A549 (cell line): ENCODE measurements at regions not wholly inside any gene's neighbourhood (a gene's known extent, or its start where the extent isn't known, plus 50 kb on each side); places are given as distances from the start of the nearest gene placed in this dataset.

Experiments
- ATAC-seq, 2 experiments: fragments of 200-7000 bp in 1 of 2; fragments of >200 bp in 1 of 2; cut with Nextera tagmentation in 1 of 2; cut with Tn5 transposase in 1 of 2; 3 replicates each; pipeline versions ENCODE4 v1.8.0 to v1.9.1; 2018 to 2020; ENCODE audit warnings: mild to moderate bottlenecking in 1 of 2, moderate library complexity in 1 of 2
- CTCF ChIA-PET: fragments of 300-600 bp; sonication (Branson Sonifier 250); formaldehyde crosslinking; extraction: SDS; loops from one replicate; lab custom pipeline; 2021; ENCODE audit warnings: antibody characterized with exemption, inconsistent platforms; lab: Yijun Ruan, JAX
- POLR2A ChIA-PET: fragments of 350-600 bp; formaldehyde crosslinking; extraction: SDS; loops from one replicate; lab custom pipeline; 2021; ENCODE audit warnings: antibody characterized with exemption, inconsistent platforms; lab: Yijun Ruan, JAX
- DNase-seq, 2 experiments: peaks; one replicate each; pipeline versions ENCODE4 v3.0.0 to v3.0.0-alpha.2; 2011 to 2016; ENCODE audit warnings: low read depth in 1 of 2, low spot score in 1 of 2
- FAIRE-seq: peaks from 2 replicates; lab custom pipeline; 2011; peaks lifted over from hg19 to GRCh38; lab: Jason Lieb, UNC
- H3K27ac ChIP-seq, 2 experiments: fragments of >200 bp; sonication (Bioruptor Twin); formaldehyde crosslinking; 3 replicates each; pipeline ENCODE4 v1.5.1; 2016 to 2017
- H3K4me1 ChIP-seq: fragments of >200 bp; sonication (Bioruptor Twin); formaldehyde crosslinking; 3 replicates; pipeline ENCODE4 v1.6.1; 2016
- H3K4me2 ChIP-seq: fragments of >200 bp; sonication (Bioruptor Twin); formaldehyde crosslinking; 3 replicates; pipeline ENCODE4 v1.6.1; 2016
- H3K4me3 ChIP-seq: fragments of >200 bp; sonication (Bioruptor Twin); formaldehyde crosslinking; 3 replicates; pipeline ENCODE4 v1.5.1; 2016
- H3K9me3 ChIP-seq: fragments of >200 bp; sonication (Bioruptor Twin); formaldehyde crosslinking; 3 replicates; pipeline ENCODE4 v1.6.1; 2016
- CBX2 ChIP-seq: fragments of 200-600 bp; sonication (generic); IDR thresholded peaks from 2 replicates; pipeline ENCODE4 v1.6.1; 2016; ENCODE audit warnings: low read depth, mild to moderate bottlenecking, borderline replicate concordance
- CBX8 ChIP-seq: fragments of 200-600 bp; sonication (generic); IDR thresholded peaks from 2 replicates; pipeline ENCODE4 v1.6.1; 2016
- EHF ChIP-seq: fragments of 250-450 bp; sonication (Bioruptor Pico); IDR thresholded peaks from 2 replicates; pipeline ENCODE4 v1.5.0; 2020; ENCODE audit warnings: mild to moderate bottlenecking
- ELK1 ChIP-seq: fragments of 150-350 bp; IDR thresholded peaks from 2 replicates; pipeline ENCODE4 v1.6.1; 2014; ENCODE audit warnings: low read depth, mild to moderate bottlenecking, low read length
- EP300 ChIP-seq, 2 experiments: fragments of >200 bp; sonication (Bioruptor Twin); formaldehyde crosslinking; IDR thresholded peaks; 2 replicates in 1 of 2; 3 replicates in 1 of 2; pipeline ENCODE4 v1.6.1; 2016 to 2017
- FOSB ChIP-seq: fragments of 250-450 bp; sonication (Bioruptor Pico); IDR thresholded peaks from 2 replicates; pipeline ENCODE4 v1.5.0; 2020; ENCODE audit warnings: mild to moderate bottlenecking, moderate library complexity
- FOXS1 ChIP-seq: fragments of 250-450 bp; sonication (Bioruptor Pico); IDR thresholded peaks from 2 replicates; pipeline ENCODE4 v1.5.0; 2020; ENCODE audit warnings: mild to moderate bottlenecking, moderate library complexity
- HDAC2 ChIP-seq: fragments of 200-600 bp; sonication (generic); IDR thresholded peaks from 2 replicates; pipeline ENCODE4 v1.6.1; 2016
- KDM1A ChIP-seq: fragments of 200-600 bp; sonication (generic); IDR thresholded peaks from 2 replicates; pipeline ENCODE4 v1.6.1; 2016; ENCODE audit warnings: low read depth, mild to moderate bottlenecking
- MAFK ChIP-seq: fragments of 450-650 bp; IDR thresholded peaks from 2 replicates; pipeline ENCODE4 v1.6.1; 2014; ENCODE audit not compliant: partially characterized antibody
- MAX ChIP-seq: IDR thresholded peaks from 2 replicates; pipeline ENCODE4 v1.6.1; 2012
- RARB ChIP-seq: fragments of 250-450 bp; sonication (Bioruptor Pico); IDR thresholded peaks from 2 replicates; pipeline ENCODE4 v1.8.0; 2021; ENCODE audit warnings: mild to moderate bottlenecking, moderate library complexity
- TFCP2L1 ChIP-seq: fragments of 250-450 bp; sonication (Bioruptor Pico); IDR thresholded peaks from 2 replicates; pipeline ENCODE4 v1.5.0; 2021; ENCODE audit warnings: mild to moderate bottlenecking
- TP53 ChIP-seq: fragments of 250-450 bp; sonication (Bioruptor Pico); IDR thresholded peaks from 2 replicates; pipeline ENCODE4 v1.5.0; 2021; ENCODE audit warnings: mild to moderate bottlenecking, moderate library complexity
- USF2 ChIP-seq: fragments of 450-650 bp; IDR thresholded peaks from 2 replicates; pipeline ENCODE4 v1.6.1; 2014; ENCODE audit warnings: antibody characterized with exemption
- ZSCAN20 ChIP-seq: fragments of 250-450 bp; sonication (Bioruptor Pico); IDR thresholded peaks from 2 replicates; pipeline ENCODE4 v1.8.0; 2022; ENCODE audit warnings: mild to moderate bottlenecking, moderate library complexity
- WGBS: methylation state at CpG from one replicate; pipeline ENCODE4 v1.1.6; 2017; ENCODE audit errors: missing lambda C conversion rate; 5-methylcytosine and 5-hydroxymethylcytosine counted together
- TF ChIP-seq, protein P1 (sequence below): IDR thresholded peaks from 2 replicates; pipeline ENCODE4 v1.6.1; 2012
- TF ChIP-seq, protein P2 (sequence below): fragments of >200 bp; sonication (Bioruptor Twin); formaldehyde crosslinking; IDR thresholded peaks from 3 replicates; pipeline ENCODE4 v1.6.1; 2016
- TF ChIP-seq, protein P3 (sequence below): fragments of 200-600 bp; sonication (generic); IDR thresholded peaks from 2 replicates; pipeline ENCODE4 v1.6.1; 2016; ENCODE audit warnings: antibody characterized with exemption, mild to moderate bottlenecking, moderate library complexity

DNA sequence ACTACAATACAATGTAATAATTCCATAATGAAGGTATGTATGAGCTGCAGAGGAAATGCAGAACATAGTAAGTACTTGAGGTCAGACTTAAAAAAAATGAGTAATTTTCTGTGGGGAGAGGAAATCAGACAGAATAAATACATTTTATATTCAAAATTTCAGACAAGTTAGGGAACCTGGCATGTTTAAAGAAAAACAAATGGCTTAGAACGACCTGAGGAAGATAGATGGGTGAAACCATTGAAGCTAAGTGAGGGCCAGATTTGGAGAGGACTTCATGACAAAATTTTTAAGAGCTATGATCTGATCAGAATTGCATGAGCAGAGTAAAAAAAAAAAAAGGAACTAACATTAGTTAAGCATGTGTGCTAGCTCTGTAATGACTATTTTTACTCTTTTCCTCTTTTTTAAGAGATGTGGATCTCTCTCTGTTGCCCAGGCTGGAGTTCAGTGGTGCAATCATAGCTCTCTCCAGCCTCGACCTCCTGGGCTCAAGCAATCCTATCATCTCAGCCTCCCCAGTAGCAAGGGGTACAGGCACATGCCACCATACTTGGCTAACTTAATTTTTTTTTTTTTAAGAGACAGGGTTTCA lies 157.6 kb upstream of the PDE3A start (continued):
- TF ChIP-seq RARB (no peak), FOXS1 (CRISPR knock-in tag) (no peak)
- TF ChIP-seq, protein P1, sequence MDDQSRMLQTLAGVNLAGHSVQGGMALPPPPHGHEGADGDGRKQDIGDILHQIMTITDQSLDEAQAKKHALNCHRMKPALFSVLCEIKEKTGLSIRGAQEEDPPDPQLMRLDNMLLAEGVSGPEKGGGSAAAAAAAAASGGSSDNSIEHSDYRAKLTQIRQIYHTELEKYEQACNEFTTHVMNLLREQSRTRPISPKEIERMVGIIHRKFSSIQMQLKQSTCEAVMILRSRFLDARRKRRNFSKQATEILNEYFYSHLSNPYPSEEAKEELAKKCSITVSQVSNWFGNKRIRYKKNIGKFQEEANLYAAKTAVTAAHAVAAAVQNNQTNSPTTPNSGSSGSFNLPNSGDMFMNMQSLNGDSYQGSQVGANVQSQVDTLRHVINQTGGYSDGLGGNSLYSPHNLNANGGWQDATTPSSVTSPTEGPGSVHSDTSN = no peak
- TF ChIP-seq, all 56 proteins: peak for 0

GRCh38 chr12:20211541-20211940 lies 156.8 kb upstream of the PDE3A start:
- H3K4me3 ChIP-seq = no peak overlapping the region
- WGBS = 51% methylated on average over 3 of the region's 3 CpGs
- ATAC-seq (no peak), DNase-seq (no peak), FAIRE-seq (no peak)
- H3K4me1 ChIP-seq = peaks cover 38% of the 10 kb centered on the region
- peak overlapping the region; percentile 79 for H3K4me2 ChIP-seq
- POLR2A ChIA-PET = no interaction called here
- peaks cover 22% of the 10 kb centered on the region for H3K9me3 ChIP-seq
- TF ChIP-seq KDM1A = no peak
- TF ChIP-seq EP300 (IDR thresholded peaks at IDR 0.05) = no peak
- no peak for TF ChIP-seq MAFK
- TF ChIP-seq USF2 = no peak
- TF ChIP-seq FOSB (CRISPR knock-in tag) = no peak
- no peak for TF ChIP-seq CBX8
- CTCF ChIA-PET = interaction anchor here (1.0 to 1.3 kb wide), 2 partner anchors 9 to 473 kb away, joined by 3 to 4 read pairs; no protein-coding TSS in a partner anchor
- H3K27ac ChIP-seq = peak overlapping the region; percentile 72 to 87

DNA sequence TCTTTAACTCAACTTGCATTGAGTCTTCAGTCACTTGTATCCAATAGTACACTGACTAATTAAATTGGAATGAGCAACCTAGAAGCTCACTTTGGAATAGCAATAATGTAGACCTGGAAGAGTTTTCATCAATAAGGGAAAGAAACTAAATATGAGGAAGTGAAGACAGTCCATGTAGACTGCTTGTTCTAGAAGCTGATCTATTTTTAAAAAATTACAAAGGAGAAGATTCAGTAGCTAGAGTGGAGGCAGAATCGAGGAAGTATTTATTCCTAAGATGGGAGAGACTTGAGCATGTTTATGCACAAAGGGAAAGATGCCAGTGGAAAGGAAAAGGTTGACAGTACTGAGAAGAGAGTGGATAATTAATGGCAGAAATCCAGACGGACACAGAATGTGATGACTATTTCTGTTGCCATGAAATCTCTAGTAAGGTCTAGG lies 156.3 kb upstream of the PDE3A start:
- H3K4me2 ChIP-seq = peak overlapping the region; percentile 79
- POLR2A ChIA-PET = no interaction called here
- ATAC-seq = peak in 1 of 2 experiments; percentile 34; a peak in 2 of 6 replicates

More for the DNA sequence above, 156.3 kb upstream of the PDE3A start:
- peaks cover 38% of the 10 kb centered on the region for H3K4me1 ChIP-seq
- CTCF ChIA-PET = interaction anchor here (0.6 to 1.3 kb wide), 2 partner anchors 14 to 473 kb away, joined by 3 to 4 read pairs; no protein-coding TSS in a partner anchor
- DNase-seq = peak in 1 of 2 experiments; percentile 27
- TF ChIP-seq TP53 (CRISPR knock-in tag) (no peak), USF2 (no peak), TFCP2L1 (no peak), FOSB (CRISPR knock-in tag) (no peak), EHF (CRISPR knock-in tag) (no peak), HDAC2 (no peak), EP300 (IDR thresholded peaks at IDR 0.05) (no peak), ELK1 (no peak), ZSCAN20 (CRISPR knock-in tag) (no peak), CBX2 (no peak), MAX (no peak)
- TF ChIP-seq, protein P2, sequence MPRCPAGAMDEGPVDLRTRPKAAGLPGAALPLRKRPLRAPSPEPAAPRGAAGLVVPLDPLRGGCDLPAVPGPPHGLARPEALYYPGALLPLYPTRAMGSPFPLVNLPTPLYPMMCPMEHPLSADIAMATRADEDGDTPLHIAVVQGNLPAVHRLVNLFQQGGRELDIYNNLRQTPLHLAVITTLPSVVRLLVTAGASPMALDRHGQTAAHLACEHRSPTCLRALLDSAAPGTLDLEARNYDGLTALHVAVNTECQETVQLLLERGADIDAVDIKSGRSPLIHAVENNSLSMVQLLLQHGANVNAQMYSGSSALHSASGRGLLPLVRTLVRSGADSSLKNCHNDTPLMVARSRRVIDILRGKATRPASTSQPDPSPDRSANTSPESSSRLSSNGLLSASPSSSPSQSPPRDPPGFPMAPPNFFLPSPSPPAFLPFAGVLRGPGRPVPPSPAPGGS = no peak
- TF ChIP-seq, protein P3, sequence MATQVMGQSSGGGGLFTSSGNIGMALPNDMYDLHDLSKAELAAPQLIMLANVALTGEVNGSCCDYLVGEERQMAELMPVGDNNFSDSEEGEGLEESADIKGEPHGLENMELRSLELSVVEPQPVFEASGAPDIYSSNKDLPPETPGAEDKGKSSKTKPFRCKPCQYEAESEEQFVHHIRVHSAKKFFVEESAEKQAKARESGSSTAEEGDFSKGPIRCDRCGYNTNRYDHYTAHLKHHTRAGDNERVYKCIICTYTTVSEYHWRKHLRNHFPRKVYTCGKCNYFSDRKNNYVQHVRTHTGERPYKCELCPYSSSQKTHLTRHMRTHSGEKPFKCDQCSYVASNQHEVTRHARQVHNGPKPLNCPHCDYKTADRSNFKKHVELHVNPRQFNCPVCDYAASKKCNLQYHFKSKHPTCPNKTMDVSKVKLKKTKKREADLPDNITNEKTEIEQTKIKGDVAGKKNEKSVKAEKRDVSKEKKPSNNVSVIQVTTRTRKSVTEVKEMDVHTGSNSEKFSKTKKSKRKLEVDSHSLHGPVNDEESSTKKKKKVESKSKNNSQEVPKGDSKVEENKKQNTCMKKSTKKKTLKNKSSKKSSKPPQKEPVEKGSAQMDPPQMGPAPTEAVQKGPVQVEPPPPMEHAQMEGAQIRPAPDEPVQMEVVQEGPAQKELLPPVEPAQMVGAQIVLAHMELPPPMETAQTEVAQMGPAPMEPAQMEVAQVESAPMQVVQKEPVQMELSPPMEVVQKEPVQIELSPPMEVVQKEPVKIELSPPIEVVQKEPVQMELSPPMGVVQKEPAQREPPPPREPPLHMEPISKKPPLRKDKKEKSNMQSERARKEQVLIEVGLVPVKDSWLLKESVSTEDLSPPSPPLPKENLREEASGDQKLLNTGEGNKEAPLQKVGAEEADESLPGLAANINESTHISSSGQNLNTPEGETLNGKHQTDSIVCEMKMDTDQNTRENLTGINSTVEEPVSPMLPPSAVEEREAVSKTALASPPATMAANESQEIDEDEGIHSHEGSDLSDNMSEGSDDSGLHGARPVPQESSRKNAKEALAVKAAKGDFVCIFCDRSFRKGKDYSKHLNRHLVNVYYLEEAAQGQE = no peak
- TF ChIP-seq, all 56 proteins: peak for 0
- Histone ChIP-seq H3K9me3 (peaks cover 27% of the 10 kb centered on the region), H3K4me3 (0 out of 3 replicates have a peak overlapping the region, but pooled peaks have one; percentile 6), H3K27ac (peak overlapping the region; percentile 72 to 87)
- 10% methylated on average over 2 of the region's 2 CpGs for WGBS
- no peak for FAIRE-seq
